ENCODE measurements at regions not wholly inside any gene's neighbourhood (a gene's known extent, or its start where the extent isn't known, plus 50 kb on each side); places are given as distances from the start of the nearest gene placed in this dataset.
A peak's percentile ranks its signal among the peaks of the same experiment; 100 is the strongest.

DNA sequence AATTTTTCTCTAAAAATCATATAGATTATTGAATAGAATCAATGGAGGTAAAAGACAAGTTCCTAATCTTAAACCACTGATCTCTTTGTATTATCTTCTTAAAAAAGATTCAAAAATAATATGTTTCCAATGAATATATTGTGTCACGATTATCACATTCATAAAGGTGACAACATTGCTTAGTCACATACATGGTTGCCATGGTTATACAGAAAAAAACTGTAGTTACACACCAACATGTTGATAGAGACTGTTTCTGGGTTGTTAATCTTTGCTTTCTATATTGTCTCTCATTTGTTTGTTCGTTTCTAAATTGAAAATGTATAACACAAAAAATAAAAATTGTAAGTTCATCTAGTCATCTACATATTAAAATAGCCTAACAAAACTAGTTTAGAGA, 376.0 kb upstream of the ALCAM start:
- no peak for DNase-seq (ENCODE audit: low read depth)

- DNase-seq (ENCODE audit: low read depth) = no peak
Measured at GRCh38 chr3:104992676-104993075, 374.0 kb upstream of the ALCAM start.

DNA sequence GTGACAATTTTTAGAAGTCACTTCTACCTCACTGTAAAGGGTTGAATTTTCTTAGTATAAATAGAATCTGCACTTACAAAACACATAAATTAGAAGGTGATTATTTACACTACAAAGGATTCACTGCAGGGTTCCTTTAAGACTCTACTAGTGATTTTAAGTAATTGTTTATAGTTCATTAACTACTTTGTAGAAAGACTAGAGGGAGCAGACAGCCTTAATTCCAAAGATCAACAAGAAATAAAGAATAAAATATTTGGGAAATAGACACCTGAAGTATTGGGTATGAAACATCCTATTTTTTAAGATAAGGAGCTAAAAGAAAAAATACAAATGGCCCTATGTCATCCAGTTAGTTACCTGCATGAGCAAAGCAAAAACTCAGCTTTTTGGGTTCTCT, 360.5 kb upstream of the ALCAM start:
- no peak for DNase-seq (ENCODE audit: low read depth)

DNA sequence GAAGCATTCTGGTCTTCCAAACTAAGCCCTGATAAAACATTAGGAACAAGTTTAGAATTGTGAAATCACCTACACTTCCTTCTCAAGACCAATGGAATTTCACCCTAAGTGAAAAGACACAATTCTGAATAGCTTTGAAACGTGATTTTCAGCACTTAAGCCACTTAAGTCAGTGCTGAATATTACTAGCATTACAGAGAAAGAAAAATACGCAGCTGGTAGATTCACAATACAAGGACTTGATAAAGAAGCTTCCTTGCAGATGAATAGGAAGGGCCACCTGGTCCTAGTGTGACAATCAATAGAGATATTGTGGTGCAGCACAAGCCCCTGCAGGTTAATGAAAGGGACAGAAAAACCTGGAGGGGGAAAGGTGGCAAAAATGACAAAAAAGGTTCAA, 353.1 kb upstream of the ALCAM start:
- no peak for DNase-seq (ENCODE audit: low read depth)

DNA sequence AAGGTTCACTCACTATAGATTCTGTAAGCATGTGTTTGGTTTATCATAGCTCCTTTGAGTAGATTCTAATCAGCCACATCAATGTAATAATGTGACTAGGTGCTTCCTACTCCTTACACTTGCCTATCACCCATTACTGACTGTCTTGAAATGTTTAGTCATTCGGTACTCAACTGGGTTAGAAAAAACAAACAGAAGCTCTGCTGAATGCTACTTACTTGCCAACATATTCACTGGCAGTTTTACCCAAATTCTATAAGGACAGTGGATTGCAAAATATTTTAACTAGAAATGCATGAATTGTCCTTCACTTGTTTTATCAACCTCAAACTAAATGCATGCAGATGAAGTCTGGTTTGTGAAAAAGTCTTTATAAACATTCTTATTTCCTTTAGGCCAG, 352.1 kb upstream of the ALCAM start:
- peak; percentile 35 for DNase-seq (ENCODE audit: low read depth)

DNA sequence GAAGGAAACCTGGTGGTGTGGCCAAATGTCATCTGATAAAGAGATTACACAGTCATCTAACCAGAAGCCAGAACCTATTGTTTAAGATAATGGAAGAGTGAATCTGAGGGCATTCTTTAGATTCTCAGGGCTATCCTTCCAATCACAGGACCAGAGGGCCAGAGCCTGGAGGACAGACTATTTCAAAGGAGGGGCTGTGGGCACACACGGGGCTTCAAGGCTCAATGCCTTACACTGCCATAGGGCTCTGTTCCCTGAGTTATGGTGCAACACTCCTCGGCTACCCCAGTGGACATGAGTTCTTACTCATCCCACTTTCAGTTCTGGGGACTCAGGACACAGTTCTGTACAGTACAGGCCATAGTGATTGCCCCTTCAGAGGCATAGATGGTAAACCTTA, 343.9 kb upstream of the ALCAM start:
- peak; percentile 38 for DNase-seq (ENCODE audit: low read depth)

DNA sequence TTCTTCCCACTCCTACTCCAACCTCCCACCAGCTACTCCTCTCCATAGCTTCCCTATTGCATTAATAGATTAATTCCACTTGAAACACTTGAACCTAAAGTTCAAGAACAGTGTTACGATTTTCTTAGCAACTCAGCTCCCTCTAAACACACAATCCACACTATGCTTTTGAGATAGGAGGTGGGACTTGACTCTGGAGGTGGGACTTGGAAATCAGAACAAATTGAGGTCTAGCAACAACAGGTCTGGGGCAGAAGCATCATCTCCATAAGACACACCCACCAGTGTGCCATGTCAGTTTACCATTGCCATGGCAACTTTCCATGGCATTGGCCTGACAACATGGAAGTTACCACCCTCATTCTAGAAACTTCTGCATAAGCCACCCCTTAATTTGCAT, 336.5 kb upstream of the ALCAM start:
- no peak for DNase-seq (ENCODE audit: low read depth)

- peak; percentile 9 for DNase-seq (ENCODE audit: low read depth)
Measured at GRCh38 chr3:105032541-105032940, 334.2 kb upstream of the ALCAM start.

DNA sequence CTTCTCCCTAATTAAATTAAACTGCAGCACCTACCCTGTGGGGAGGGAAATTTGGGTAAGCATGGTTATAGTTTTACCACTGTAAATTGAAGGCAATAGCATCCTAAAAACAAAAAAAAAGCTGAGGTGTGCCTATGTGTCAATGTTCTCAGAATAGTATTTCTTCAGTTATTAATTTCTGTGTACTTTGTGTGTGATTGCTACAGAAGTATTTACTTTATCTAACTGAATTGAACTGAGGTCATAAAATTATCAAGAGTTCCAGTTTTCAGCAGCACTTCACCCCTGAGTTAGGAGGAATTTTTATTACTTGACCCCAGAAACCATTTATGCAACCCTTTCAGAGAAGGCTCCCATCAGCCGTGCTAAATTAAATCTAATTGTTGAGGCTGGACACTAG, 333.6 kb upstream of the ALCAM start:
- DNase-seq (ENCODE audit: low read depth) = no peak

DNA sequence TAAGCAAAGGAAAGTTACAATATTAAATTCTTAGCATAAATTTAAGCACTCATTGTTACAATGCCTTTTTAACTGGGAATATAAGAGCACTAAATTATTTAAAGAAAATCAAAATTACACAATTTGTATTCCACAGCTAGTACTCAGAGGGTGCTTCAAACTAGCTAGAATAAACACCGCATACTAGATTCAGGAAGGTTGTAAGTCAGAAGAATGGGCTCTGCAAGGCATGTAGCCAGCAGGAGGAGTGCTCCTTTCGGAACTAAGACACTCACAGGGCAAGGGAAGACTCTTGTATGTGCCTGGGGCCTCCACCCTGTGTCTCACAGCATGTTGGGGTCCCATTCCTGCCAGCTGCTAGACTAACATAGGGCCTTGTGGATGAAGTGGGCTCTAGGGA, 327.7 kb upstream of the ALCAM start:
- no peak for DNase-seq (ENCODE audit: low read depth)

DNA sequence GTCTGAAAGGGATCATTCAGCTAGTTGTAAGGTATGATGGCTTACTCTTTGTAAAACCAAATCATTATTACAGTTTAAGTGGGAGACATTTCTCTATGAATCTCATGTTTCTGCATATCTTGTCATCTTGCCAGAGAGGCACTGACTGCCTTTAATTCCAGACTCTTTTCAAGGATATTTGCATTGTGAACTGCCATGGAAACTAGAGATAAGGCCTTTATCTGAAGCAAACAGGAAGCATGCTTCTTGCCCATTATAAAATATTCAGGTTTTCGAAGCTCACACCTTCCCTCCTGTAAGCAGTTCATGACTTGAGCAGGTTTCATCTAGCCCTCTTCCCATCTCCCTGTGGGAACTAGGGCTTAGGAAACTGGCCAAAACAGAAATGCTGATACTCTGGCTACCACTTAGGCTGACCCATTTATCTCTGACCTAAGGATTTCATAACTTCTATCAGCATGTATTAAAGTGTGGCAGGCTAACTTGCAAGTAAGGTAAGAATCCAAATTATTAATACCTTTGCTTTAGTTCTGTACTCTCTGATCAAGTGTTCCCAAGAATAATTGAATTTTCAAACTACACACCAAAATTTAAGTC, 326.6 kb upstream of the ALCAM start:
- DNase-seq (ENCODE audit: low read depth) = no peak

- DNase-seq (ENCODE audit: low read depth) = no peak
Measured at GRCh38 chr3:105042586-105042985, 324.1 kb upstream of the ALCAM start.

GRCh38 chr3:105051111-105051510, 315.6 kb upstream of the ALCAM start:
- no peak for DNase-seq (ENCODE audit: low read depth)

GRCh38 chr3:105051972-105052371, 314.7 kb upstream of the ALCAM start:
- no peak for DNase-seq (ENCODE audit: low read depth)

DNA sequence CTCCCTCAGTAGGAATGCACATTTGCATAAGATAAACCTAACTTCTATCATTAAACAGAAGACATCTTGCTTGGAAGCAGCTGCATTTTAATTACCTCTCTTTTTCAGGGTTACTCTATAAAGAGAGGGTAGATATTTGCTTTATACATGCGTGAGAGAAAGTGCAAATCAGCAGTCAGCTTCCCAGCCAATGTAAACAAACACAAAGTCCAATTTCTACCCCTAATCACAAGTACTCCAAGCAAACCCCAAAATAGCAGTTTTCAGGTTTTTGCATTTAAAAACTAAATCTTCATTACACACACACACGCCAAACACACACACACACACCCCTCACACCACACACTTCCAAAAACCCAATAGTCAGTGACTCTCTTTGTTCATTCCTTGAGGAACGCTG, 303.9 kb upstream of the ALCAM start:
- DNase-seq (ENCODE audit: low read depth) = peak; percentile 32

DNA sequence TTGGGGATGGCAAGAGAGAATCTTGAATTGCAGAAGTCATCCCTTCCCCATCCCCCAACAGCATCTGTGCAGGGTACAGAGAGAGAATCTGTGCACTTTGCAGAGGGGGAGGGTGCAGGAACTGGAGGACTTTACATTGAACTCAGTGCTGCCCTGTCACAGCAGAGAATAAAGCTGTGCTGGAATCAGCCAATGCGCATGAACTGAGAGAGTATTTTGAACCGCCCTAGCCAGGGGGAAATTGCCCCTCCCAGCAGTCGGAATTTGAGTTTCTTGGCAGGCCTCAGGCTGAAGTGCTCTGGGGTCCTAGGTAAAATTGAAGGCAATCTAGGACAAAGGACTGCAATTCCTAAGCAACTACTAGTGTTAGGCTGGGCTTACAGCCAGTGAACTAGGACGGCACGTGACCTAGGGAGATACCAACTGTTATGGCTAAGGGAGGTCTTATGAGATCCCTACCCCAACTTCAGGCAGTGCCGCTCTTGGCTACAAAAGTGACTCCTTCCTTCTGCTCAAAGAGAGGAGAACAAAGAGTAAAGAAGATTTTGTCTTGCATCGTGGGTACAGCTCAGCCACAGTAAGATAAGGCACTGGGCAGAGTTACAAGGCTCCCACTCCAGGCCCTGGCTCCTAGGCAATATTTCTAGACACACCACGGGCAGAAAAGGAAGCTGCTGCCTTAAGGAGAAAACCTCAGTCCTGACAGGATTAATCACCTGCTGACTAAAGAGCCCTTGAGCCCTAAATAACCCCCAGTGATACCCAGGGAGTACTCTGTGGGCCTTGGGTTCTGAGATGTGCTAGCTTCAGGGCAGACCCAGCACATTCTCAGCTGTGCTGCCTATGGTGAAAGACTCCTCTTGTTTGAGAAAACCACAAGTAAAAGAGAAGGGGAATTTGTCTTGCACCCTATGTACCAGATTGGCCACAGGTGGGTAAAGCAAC, 300.5 kb upstream of the ALCAM start:
- no peak for DNase-seq (ENCODE audit: low read depth)

GRCh38 chr3:105067361-105067760, 299.3 kb upstream of the ALCAM start:
- DNase-seq (ENCODE audit: low read depth) = no peak

GRCh38 chr3:105077060-105077822, 289.5 kb upstream of the ALCAM start:
- no peak for DNase-seq (ENCODE audit: low read depth)

DNA sequence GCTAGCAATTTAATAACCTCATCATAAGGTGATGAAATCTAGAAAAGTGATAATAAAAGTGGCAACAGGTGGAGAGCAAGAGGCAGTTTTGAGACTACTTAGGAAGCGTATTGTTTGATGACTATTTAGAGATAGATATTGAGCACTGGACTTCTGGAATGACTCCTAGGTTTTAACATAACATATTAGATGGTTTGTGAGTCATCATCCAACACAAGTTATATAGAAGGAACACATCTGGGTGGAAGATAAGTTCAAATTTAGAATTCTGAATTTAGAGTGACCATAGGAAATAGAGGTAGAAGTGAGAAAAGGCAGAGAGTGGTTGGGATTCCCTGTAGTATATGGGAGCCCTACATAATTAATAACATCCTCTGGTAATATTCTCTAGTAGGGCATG, 282.8 kb upstream of the ALCAM start:
- DNase-seq (ENCODE audit: low read depth) = no peak

DNA sequence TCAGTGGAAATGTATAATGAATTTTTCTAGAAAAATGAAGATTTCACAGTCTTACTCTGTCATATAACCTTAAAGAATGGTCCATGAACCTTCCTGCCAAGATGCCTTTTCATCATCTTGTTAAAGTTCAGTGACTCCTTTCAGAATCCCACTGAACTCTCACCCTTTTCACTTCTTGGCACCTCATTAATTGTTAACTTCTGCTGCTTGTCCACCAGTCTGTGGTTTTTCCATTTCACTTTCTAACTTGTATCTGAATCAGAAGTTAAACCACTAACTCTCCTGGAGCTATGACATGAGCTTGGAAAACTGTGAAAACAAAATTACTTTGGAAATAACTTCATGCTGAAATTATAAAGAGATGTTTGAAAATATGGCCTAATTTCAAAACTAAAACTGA, 281.2 kb upstream of the ALCAM start:
- DNase-seq (ENCODE audit: low read depth) = peak; percentile 95

- DNase-seq (ENCODE audit: low read depth) = peak; percentile 70
Measured at GRCh38 chr3:105093371-105094252, 273.1 kb upstream of the ALCAM start.

DNA sequence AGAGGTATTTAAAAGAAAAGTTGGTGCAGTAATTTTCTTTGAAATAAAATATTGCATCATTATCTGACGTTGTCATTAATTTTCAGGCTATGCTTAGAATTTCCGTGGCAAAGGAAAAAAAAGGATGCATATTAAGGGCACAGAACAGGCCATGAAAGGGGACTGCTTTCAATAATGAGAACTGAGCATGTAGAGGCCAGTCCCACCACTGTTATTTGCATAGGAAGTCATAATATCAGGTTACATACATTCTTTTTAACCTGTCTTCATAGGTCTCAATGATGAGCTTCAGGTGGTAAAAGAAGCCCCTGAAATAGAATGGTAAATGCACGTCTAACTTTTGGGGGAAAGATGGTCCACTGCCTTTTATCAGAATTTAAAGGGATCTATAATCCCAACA, 272.1 kb upstream of the ALCAM start:
- no peak for DNase-seq (ENCODE audit: low read depth)
